ENCODE measurements at regions not wholly inside any gene's neighbourhood (a gene's known extent, or its start where the extent isn't known, plus 50 kb on each side); places are given as distances from the start of the nearest gene placed in this dataset.

GRCh38 chr4:66814277-66814676, 731.0 kb downstream of the CENPC start:
- Histone ChIP-seq H3K36me3 (no peaks in the 10 kb centered on the region), H3K27me3 (no peaks in the 10 kb centered on the region), H3K9ac (ENCODE audit: low read depth in 2 of 2, low read length in 2 of 2) (no peak overlapping the region), H3K27ac (no peak overlapping the region), H3K9me3 (no peaks in the 10 kb centered on the region), H3K4me3 (no peak overlapping the region), H3K4me1 (no peaks in the 10 kb centered on the region)
- no peak for TF ChIP-seq CTCF (IDR thresholded peaks at IDR 0.05)
- no peak for DNase-seq
- intact Hi-C loops (cut with DNase I), result no loop called here

DNA sequence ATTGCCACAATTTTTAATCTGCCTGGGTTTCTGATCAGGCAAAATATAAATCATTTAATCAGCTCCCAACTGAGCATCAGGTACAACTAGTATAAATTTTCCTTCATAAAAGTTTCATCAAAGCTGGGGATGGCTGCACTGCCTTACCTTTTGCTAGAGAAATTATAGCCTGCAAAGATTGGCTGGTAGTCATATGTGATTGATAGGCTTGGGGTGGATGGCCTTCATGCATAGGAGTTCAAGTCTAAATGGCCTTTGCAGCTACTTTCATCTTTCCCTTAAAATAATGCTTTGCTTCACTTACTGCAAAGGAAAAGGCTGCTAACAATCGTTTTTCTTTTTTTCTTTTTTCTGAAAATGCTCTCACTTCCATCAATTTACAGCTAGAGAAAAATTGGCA, 739.7 kb downstream of the CENPC start:
- no peaks in the 10 kb centered on the region for H3K27me3 ChIP-seq
- H3K4me1 ChIP-seq, result no peaks in the 10 kb centered on the region
- no peak for TF ChIP-seq CTCF (IDR thresholded peaks at IDR 0.05)
- H3K9me3 ChIP-seq, result no peaks in the 10 kb centered on the region
- no peak overlapping the region for H3K27ac ChIP-seq
- no peak overlapping the region for H3K9ac ChIP-seq (ENCODE audit: low read depth in 2 of 2, low read length in 2 of 2)
- H3K36me3 ChIP-seq, result no peaks in the 10 kb centered on the region
- intact Hi-C loops (cut with DNase I), result no loop called here
- DNase-seq, result no peak
- no peak overlapping the region for H3K4me3 ChIP-seq

DNA sequence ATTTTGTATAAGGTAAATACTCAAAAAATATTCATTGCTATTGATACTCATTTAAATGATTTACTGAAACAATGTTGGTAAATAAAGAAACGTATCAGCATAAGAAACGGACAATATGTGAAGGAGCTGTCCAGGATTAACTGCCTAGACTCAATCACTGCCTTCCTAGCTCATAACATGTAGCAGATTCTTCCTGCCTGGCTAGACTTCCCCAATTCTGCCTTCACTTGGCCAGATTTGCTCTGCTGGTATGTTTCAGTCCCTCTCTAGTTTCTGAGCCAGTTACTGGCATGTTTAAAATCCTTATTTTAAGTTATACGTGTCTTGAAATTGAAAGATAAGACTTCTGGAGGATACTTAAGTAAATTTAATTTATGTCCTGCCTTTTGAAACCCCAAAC, 740.3 kb downstream of the CENPC start:
- no peak overlapping the region for H3K4me3 ChIP-seq
- H3K9ac ChIP-seq (ENCODE audit: low read depth in 2 of 2, low read length in 2 of 2), result no peak overlapping the region
- intact Hi-C loops (cut with DNase I), result no loop called here
- no peaks in the 10 kb centered on the region for H3K9me3 ChIP-seq
- TF ChIP-seq CTCF (IDR thresholded peaks at IDR 0.05), result no peak
- no peaks in the 10 kb centered on the region for H3K36me3 ChIP-seq
- no peak for DNase-seq
- no peaks in the 10 kb centered on the region for H3K27me3 ChIP-seq
- no peaks in the 10 kb centered on the region for H3K4me1 ChIP-seq
- H3K27ac ChIP-seq, result no peak overlapping the region

- no peak overlapping the region for H3K4me3 ChIP-seq
- H3K9ac ChIP-seq (ENCODE audit: low read depth in 2 of 2, low read length in 2 of 2), result no peak overlapping the region
- TF ChIP-seq CTCF (IDR thresholded peaks at IDR 0.05), result no peak
- intact Hi-C loops (cut with DNase I), result no loop called here
- H3K9me3 ChIP-seq, result no peaks in the 10 kb centered on the region
- no peaks in the 10 kb centered on the region for H3K36me3 ChIP-seq
- H3K27ac ChIP-seq, result no peak overlapping the region
- no peaks in the 10 kb centered on the region for H3K4me1 ChIP-seq
- H3K27me3 ChIP-seq, result no peaks in the 10 kb centered on the region
- DNase-seq, result no peak
Observed at GRCh38 chr4:66797608-66798007, 747.7 kb downstream of the CENPC start.

DNA sequence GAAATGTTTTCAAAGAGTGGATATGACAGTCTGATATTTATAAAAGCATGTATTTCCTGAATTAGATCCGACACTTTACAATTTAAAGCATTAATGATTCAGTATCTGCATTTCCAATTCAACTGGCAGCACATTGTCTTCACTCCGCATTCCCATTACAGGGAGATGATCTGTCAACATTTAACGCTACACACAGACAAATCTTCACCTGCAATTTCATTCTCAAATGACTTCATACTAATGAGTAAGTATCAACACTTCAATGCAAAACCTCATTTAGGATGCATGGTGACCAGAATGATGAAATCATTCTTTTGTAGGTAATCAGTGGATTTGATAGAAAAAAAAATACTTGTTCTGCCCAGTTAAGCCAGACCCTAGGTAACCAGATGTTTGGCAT, 749.6 kb downstream of the CENPC start:
- no peak overlapping the region for H3K27ac ChIP-seq
- intact Hi-C loops (cut with DNase I), result no loop called here
- H3K36me3 ChIP-seq, result no peaks in the 10 kb centered on the region
- no peak overlapping the region for H3K4me3 ChIP-seq
- TF ChIP-seq CTCF (IDR thresholded peaks at IDR 0.05), result no peak
- H3K4me1 ChIP-seq, result no peaks in the 10 kb centered on the region
- DNase-seq, result no peak
- H3K9me3 ChIP-seq, result no peaks in the 10 kb centered on the region
- no peaks in the 10 kb centered on the region for H3K27me3 ChIP-seq
- no peak overlapping the region for H3K9ac ChIP-seq (ENCODE audit: low read depth in 2 of 2, low read length in 2 of 2)

Data from colonic mucosa (tissue), 4 donors.